HEK293T (cell line): ENCODE measurements at regions not wholly inside any gene's neighbourhood (a gene's known extent, or its start where the extent isn't known, plus 50 kb on each side); places are given as distances from the start of the nearest gene placed in this dataset.

ENCODE experiments used
- CTCF ChIA-PET: fragments of 350-600 bp; formaldehyde crosslinking; extraction: SDS; loops from one replicate; lab custom pipeline; 2021; ENCODE audit warnings: antibody characterized with exemption, inconsistent platforms; lab: Yijun Ruan, JAX
- POLR2A ChIA-PET: fragments of 350-600 bp; formaldehyde crosslinking; extraction: SDS; loops from one replicate; lab custom pipeline; 2020; ENCODE audit warnings: antibody characterized with exemption, inconsistent platforms; lab: Yijun Ruan, JAX
- DNase-seq: peaks from one replicate; pipeline ENCODE4 v3.0.0; 2012; ENCODE audit warnings: mixed read lengths; ENCODE audit errors: extremely low spot score
- ARNT ChIP-seq: fragments of 450-650 bp; IDR thresholded peaks from 2 replicates; pipeline ENCODE4 v1.6.1; 2017; ENCODE audit warnings: mild to moderate bottlenecking
- BHLHE40 ChIP-seq: fragments of 450-650 bp; IDR thresholded peaks from 2 replicates; pipeline ENCODE4 v1.6.1; 2016; ENCODE audit warnings: mild to moderate bottlenecking, moderate library complexity, borderline replicate concordance
- CTBP1 ChIP-seq: fragments of 450-650 bp; IDR thresholded peaks from 2 replicates; pipeline ENCODE4 v1.6.1; 2016; ENCODE audit warnings: borderline replicate concordance
- ELF4 ChIP-seq: fragments of 450-650 bp; IDR thresholded peaks from 2 replicates; pipeline ENCODE4 v1.6.1; 2017; ENCODE audit warnings: antibody characterized with exemption
- FOXA1 ChIP-seq: fragments of 450-650 bp; IDR thresholded peaks from 2 replicates; pipeline ENCODE4 v1.6.1; 2016; ENCODE audit warnings: mild to moderate bottlenecking
- FOXK2 ChIP-seq: fragments of 450-650 bp; IDR thresholded peaks from 2 replicates; pipeline ENCODE4 v1.6.1; 2016; ENCODE audit warnings: mild to moderate bottlenecking
- FOXM1 ChIP-seq: fragments of 450-650 bp; IDR thresholded peaks from 2 replicates; pipeline ENCODE4 v1.6.1; 2017; ENCODE audit warnings: mild to moderate bottlenecking, borderline replicate concordance
- HDGF ChIP-seq: fragments of 450-650 bp; IDR thresholded peaks from 2 replicates; pipeline ENCODE4 v1.6.1; 2017; ENCODE audit warnings: antibody characterized with exemption, borderline replicate concordance
- L3MBTL2 ChIP-seq: fragments of 450-650 bp; conservative IDR thresholded peaks from 2 replicates; pipeline ENCODE4 v1.6.1; 2016; ENCODE audit warnings: mild to moderate bottlenecking
- LEF1 ChIP-seq: fragments of 450-650 bp; IDR thresholded peaks from 2 replicates; pipeline ENCODE4 v1.6.1; 2017; ENCODE audit warnings: mild to moderate bottlenecking, borderline replicate concordance
- NFRKB ChIP-seq: fragments of 450-650 bp; IDR thresholded peaks from 2 replicates; pipeline ENCODE4 v1.6.1; 2016; ENCODE audit warnings: mild to moderate bottlenecking, moderate library complexity
- PKNOX1 ChIP-seq: fragments of 450-650 bp; IDR thresholded peaks from 2 replicates; pipeline ENCODE4 v1.6.1; 2016
- SP1 ChIP-seq: fragments of 450-650 bp; IDR thresholded peaks from 2 replicates; pipeline ENCODE4 v1.6.1; 2017
- SUZ12 ChIP-seq: fragments of 450-650 bp; IDR thresholded peaks from 2 replicates; pipeline ENCODE4 v1.6.1; 2016; ENCODE audit warnings: mild to moderate bottlenecking
- TARDBP ChIP-seq: fragments of 450-650 bp; IDR thresholded peaks from 2 replicates; pipeline ENCODE4 v1.6.1; 2016
- ZNF384 ChIP-seq: fragments of 450-650 bp; IDR thresholded peaks from 2 replicates; pipeline ENCODE4 v1.6.1; 2016

GRCh38 chr11:90525962-90526361 is 303.1 kb upstream of the CHORDC1 start:
- CTCF ChIA-PET, result no interaction called here
- POLR2A ChIA-PET, result no interaction called here

GRCh38 chr11:90512846-90513245 is 290.0 kb upstream of the CHORDC1 start:
- ChIA-PET CTCF (interaction anchor here (1.6 kb wide), 1 partner anchor 9 kb away, joined by 3 read pairs; no protein-coding TSS in a partner anchor), POLR2A (no interaction called here)
- TF ChIP-seq ARNT (no peak), CTBP1 (no peak), BHLHE40 (no peak), L3MBTL2 (no peak), HDGF (no peak), LEF1 (no peak), ELF4 (no peak), SUZ12 (no peak), FOXM1 (no peak), PKNOX1 (no peak), TARDBP (no peak), ZNF384 (no peak), SP1 (no peak), FOXA1 (no peak), FOXK2 (no peak), NFRKB (no peak)
- no peak for DNase-seq

More at GRCh38 chr11:90525962-90526361, 303.1 kb upstream of the CHORDC1 start:
- DNase-seq, result no peak
- no peak for TF ChIP-seq HDGF
- no peak for TF ChIP-seq BHLHE40
- TF ChIP-seq ELF4, result no peak
- no peak for TF ChIP-seq TARDBP
- no peak for TF ChIP-seq NFRKB
- TF ChIP-seq L3MBTL2, result no peak

GRCh38 chr11:90510839-90511238 is 288.0 kb upstream of the CHORDC1 start:
- TF ChIP-seq SP1 (no peak), HDGF (no peak), ZNF384 (no peak), PKNOX1 (no peak), ARNT (no peak), FOXM1 (no peak), FOXA1 (no peak), TARDBP (no peak), SUZ12 (no peak), NFRKB (no peak), FOXK2 (no peak), L3MBTL2 (no peak), LEF1 (no peak), ELF4 (no peak), CTBP1 (no peak), BHLHE40 (no peak)

GRCh38 chr11:90500922-90501568 is 278.2 kb upstream of the CHORDC1 start:
- no peak for TF ChIP-seq LEF1
- CTCF ChIA-PET, result no interaction called here
- DNase-seq, result no peak
- POLR2A ChIA-PET, result no interaction called here

More at GRCh38 chr11:90510839-90511238, 288.0 kb upstream of the CHORDC1 start:
- ChIA-PET POLR2A (no interaction called here), CTCF (no interaction called here)
- no peak for DNase-seq

- CTCF ChIA-PET, result no interaction called here
Observed at GRCh38 chr11:90496722-90497121, 273.9 kb upstream of the CHORDC1 start.

GRCh38 chr11:90493379-90493778 is 270.5 kb upstream of the CHORDC1 start:
- POLR2A ChIA-PET, result no interaction called here
- no peak for TF ChIP-seq FOXM1
- TF ChIP-seq ARNT, result no peak
- TF ChIP-seq L3MBTL2, result no peak
- TF ChIP-seq SUZ12, result no peak
- TF ChIP-seq SP1, result no peak
- no peak for TF ChIP-seq FOXA1
- no peak for TF ChIP-seq LEF1
- TF ChIP-seq FOXK2, result no peak
- no peak for TF ChIP-seq CTBP1
- no peak for TF ChIP-seq TARDBP
- TF ChIP-seq NFRKB, result no peak
- DNase-seq, result no peak
- CTCF ChIA-PET, result no interaction called here

More at GRCh38 chr11:90496722-90497121, 273.9 kb upstream of the CHORDC1 start:
- TF ChIP-seq LEF1, result no peak
- no peak for DNase-seq
- POLR2A ChIA-PET, result no interaction called here

GRCh38 chr11:90491466-90491865 is 268.6 kb upstream of the CHORDC1 start:
- TF ChIP-seq NFRKB (no peak), SUZ12 (no peak), HDGF (no peak), LEF1 (no peak), BHLHE40 (no peak), ELF4 (no peak), CTBP1 (no peak), SP1 (no peak), FOXA1 (no peak), ZNF384 (no peak), PKNOX1 (no peak), FOXM1 (no peak), L3MBTL2 (no peak), ARNT (no peak), TARDBP (no peak)
- DNase-seq, result no peak
- POLR2A ChIA-PET, result no interaction called here
- CTCF ChIA-PET, result no interaction called here
